Activated T-cell treated with anti-CD3 and anti-CD28 coated beads, Interleukin-2, amount 50 U/mL, for 4 hours (primary cell): ENCODE measurements at regions not wholly inside any gene's neighbourhood (a gene's known extent, or its start where the extent isn't known, plus 50 kb on each side); places are given as distances from the start of the nearest gene placed in this dataset.

Source experiments
- ATAC-seq, 2 donors: fragments of 200-7000 bp; cut with Tn5 transposase; one replicate each; pipeline ENCODE4 v1.10.0; 2021
- DNase-seq: peaks from one replicate; pipeline ENCODE4 v3.0.0-alpha.2; 2020
- H3K27me3 Mint-ChIP-seq: one replicate; pipeline ENCODE4 v1.8.0; 2021; ENCODE audit warnings: low read depth, mixed read lengths
- H3K36me3 Mint-ChIP-seq: one replicate; pipeline ENCODE4 v1.8.0; 2022; ENCODE audit warnings: mixed read lengths; ENCODE audit not compliant: insufficient read depth
- H3K4me1 Mint-ChIP-seq: one replicate; pipeline ENCODE4 v1.8.0; 2021; ENCODE audit warnings: low read depth, mixed read lengths
- H3K4me3 Mint-ChIP-seq: one replicate; pipeline ENCODE4 v1.8.0; 2021; ENCODE audit warnings: mild to moderate bottlenecking, moderate library complexity, mixed read lengths
- H3K9me3 Mint-ChIP-seq: one replicate; pipeline ENCODE4 v1.8.0; 2021; ENCODE audit warnings: mixed read lengths

DNA sequence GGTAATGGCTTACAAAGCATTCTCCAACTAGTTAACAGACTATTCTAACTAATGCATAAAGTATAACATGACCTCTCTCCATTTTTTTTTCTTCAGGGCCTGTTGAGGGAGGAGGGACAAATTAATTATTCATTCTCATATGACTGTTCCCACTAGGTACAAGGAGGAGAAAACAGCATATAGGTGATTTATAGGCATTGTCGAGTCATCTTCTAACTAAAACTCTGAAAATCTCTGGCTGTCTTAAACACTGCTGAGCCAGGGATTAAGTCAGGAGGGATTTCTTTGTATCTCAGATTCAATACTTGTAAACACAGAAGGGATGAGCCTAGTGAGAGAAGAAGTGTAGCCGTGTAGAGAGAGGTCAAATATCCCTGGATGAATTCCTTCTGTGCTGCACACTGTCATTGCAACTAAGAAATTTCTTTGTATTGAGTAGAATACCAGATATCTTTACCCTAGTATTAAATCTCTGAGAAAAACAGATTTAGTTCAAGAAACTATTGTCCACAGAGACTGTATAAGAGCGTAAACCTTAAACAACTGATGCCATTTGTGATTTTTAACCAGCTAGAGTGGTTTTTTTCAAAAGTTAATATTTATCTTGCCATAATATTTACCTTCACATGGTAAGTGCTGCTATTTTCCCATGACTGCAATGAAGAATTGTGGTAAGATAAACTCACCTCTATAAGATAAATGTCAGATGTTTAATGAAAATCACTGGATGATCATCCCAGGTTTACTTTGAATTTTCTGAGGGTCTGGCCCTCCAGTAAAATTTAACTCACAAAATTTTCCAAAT, 465.3 kb downstream of the RWDD3 start:
- Mint-ChIP-seq H3K4me1 (no peaks in the 10 kb centered on the region), H3K9me3 (peaks cover 33% of the 10 kb centered on the region), H3K27me3 (no peaks in the 10 kb centered on the region), H3K4me3 (no peak overlapping the region), H3K36me3 (no peaks in the 10 kb centered on the region)
- DNase-seq (no peak), ATAC-seq (no peak)

DNA sequence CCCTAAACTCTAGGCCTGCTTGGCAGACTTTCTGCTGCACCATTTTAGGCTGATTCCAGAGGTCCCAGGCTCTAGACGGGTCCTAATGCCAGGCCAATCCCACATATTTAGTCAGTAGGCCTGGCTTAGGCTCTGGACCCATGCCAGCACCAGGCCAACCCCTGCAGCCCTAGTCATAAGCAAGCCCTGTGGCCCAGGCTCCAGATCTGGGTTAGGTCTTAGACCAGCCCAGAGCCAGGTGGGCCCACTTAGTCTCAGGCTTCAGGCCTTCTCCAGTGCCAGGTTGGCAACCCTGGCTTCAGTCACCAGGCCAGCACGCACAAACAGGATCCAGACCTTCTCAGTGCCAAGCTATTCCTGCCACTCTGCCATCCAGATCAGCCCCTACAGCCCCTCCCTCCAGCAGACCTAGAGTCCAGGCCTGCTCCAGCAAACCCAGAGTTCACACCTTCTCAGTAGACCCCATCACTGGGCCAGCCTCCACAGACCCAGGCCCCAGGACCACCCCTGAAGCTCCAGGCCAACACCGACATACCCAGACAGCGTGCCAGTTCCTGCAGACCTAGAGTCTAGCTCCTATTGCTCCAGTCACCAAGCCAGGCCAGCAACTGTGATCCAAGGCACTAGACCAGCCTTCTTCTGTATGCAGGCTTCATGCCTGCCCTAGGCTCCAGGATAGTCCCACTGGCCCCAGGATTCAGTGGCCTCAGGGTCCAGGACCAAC, 467.6 kb downstream of the RWDD3 start:
- DNase-seq (no peak), ATAC-seq (no peak)
- Mint-ChIP-seq H3K27me3 (no peaks in the 10 kb centered on the region), H3K4me3 (no peak overlapping the region), H3K9me3 (peaks cover 34% of the 10 kb centered on the region), H3K36me3 (no peaks in the 10 kb centered on the region), H3K4me1 (no peaks in the 10 kb centered on the region)

DNA sequence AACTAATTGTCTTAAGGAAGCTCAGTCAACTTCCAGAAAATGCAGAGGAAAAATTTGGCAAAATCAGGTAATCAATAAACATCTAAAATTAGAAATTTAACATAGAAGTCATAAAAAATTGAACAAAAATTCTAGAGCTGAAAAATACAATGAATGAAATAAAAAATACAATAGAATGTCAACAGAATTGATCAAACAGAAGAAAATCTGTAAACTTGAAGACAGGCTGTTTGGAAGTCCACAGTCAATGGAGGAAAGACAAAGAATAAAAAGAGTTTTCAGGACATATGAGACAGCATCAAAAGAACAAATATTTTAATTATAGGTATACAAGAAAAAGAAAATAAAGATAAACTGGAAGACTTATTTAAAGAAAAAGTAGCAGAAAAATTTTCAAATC, 469.0 kb downstream of the RWDD3 start:
- Mint-ChIP-seq H3K36me3 (no peaks in the 10 kb centered on the region), H3K27me3 (no peaks in the 10 kb centered on the region), H3K4me3 (no peak overlapping the region), H3K4me1 (no peaks in the 10 kb centered on the region), H3K9me3 (peaks cover 37% of the 10 kb centered on the region)
- ATAC-seq (no peak), DNase-seq (no peak)

DNA sequence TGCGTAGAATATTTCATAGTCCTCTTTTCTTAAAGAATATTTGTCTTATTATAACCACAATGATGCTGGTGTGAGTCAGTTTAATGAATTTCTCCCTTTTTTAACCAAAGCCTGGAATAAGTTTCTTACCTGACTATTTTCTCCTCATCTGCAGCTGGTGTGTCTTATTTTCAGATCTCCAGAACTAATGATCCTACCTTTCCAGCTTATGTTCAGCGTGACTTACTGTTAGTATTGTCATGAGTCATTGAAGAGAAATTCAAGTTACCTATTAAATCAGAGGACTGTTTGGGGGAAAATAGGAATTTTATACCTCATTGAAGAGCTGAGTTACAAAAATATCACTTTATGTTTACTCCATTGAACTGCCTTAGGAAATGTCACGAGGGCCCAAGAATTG, 482.1 kb downstream of the RWDD3 start:
- DNase-seq (no peak), ATAC-seq (no peak)
- no peaks in the 10 kb centered on the region for H3K9me3 Mint-ChIP-seq
- H3K4me3 Mint-ChIP-seq = no peak overlapping the region
- H3K36me3 Mint-ChIP-seq = no peaks in the 10 kb centered on the region
- H3K27me3 Mint-ChIP-seq = no peaks in the 10 kb centered on the region
- H3K4me1 Mint-ChIP-seq = no peaks in the 10 kb centered on the region

DNA sequence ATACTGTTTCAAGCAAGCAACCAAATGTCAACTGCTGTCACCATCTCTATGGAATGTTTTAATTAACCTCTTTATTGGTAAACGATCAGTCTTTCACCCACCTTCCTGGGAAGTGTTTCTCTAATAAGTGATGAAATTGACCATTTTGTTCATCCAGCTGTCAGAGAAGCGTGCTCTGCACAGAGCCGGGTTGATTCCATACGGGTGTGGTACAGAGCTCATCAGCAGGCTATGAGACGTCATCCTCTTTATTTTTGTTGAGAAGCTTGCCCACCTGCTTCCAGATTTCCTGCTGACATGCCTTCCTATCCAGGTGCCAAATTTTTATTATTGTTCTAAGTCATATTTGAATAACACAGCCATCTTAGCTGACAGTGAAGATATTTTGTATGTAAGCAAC, 482.5 kb downstream of the RWDD3 start:
- no peaks in the 10 kb centered on the region for H3K36me3 Mint-ChIP-seq
- H3K4me1 Mint-ChIP-seq = no peaks in the 10 kb centered on the region
- DNase-seq (no peak), ATAC-seq (no peak)
- H3K27me3 Mint-ChIP-seq = no peaks in the 10 kb centered on the region
- no peak overlapping the region for H3K4me3 Mint-ChIP-seq
- no peaks in the 10 kb centered on the region for H3K9me3 Mint-ChIP-seq

DNA sequence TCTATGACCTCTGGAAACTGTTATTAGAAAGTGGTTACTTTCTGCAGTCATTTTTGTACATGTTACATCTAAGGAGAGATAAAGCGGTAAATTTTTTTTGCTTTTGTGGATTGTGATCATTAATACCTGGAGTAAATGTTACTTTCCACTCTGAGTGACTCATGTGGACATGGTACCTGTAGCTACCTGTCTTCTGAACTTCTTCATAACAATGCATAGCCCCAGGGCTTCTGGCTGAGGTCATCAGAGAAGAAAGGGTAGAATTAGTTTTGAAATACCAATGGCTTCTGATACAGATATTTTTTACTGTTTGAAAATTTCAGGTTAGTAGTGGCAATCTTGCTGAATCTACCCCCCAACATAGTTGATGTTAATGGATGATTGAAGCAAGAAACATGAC, 489.3 kb downstream of the RWDD3 start:
- H3K27me3 Mint-ChIP-seq = no peaks in the 10 kb centered on the region
- no peak for ATAC-seq

DNA sequence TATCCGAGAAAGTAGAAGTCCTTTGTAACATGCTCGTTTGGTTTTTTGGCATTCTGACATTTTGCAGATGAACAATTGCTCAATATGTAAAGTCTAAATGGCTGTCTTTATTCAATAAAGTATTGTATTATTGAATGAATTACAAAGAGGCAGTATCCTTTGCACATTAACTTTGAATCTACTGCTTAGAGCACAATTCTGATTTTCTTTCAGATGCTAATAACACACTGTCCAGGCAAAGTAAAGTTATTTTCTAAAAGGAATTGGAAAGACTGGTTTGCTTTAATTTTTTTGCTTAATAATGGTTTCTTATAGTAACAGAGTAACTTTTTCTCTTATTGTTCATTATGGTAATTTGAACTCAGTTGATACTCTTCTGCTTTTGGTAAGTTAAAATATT, 494.8 kb downstream of the RWDD3 start:
- no peak overlapping the region for H3K4me3 Mint-ChIP-seq
- peaks cover 5% of the 10 kb centered on the region for H3K9me3 Mint-ChIP-seq
- no peaks in the 10 kb centered on the region for H3K4me1 Mint-ChIP-seq
- DNase-seq (no peak), ATAC-seq (no peak)
- H3K27me3 Mint-ChIP-seq = no peaks in the 10 kb centered on the region
- H3K36me3 Mint-ChIP-seq = no peaks in the 10 kb centered on the region

More for the DNA sequence above, 489.3 kb downstream of the RWDD3 start:
- Mint-ChIP-seq H3K4me1 (no peaks in the 10 kb centered on the region), H3K9me3 (no peaks in the 10 kb centered on the region), H3K4me3 (no peak overlapping the region), H3K36me3 (no peaks in the 10 kb centered on the region)
- no peak for DNase-seq

DNA sequence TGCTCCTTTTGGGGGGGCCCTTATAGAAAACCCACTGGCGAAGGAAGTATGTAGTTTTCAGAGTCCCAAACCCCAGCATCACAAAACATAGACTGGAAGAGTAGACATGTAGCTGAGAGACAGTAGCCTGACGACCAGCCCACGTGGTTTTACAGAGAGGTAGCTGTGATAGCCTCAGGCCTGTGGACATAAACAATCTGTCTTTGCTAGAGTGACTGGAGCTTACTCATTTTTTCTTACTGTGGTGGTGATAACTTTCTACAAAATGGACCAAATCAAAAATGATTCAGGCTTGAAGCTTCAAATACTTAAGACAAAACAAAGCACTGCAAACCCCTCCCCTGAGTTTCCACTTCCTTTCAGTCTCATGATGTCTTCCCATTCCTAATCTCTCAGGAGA, 497.0 kb downstream of the RWDD3 start:
- ATAC-seq (no peak), DNase-seq (no peak)
- Mint-ChIP-seq H3K36me3 (no peaks in the 10 kb centered on the region), H3K4me3 (no peak overlapping the region), H3K4me1 (no peaks in the 10 kb centered on the region), H3K9me3 (peaks cover 5% of the 10 kb centered on the region), H3K27me3 (no peaks in the 10 kb centered on the region)

DNA sequence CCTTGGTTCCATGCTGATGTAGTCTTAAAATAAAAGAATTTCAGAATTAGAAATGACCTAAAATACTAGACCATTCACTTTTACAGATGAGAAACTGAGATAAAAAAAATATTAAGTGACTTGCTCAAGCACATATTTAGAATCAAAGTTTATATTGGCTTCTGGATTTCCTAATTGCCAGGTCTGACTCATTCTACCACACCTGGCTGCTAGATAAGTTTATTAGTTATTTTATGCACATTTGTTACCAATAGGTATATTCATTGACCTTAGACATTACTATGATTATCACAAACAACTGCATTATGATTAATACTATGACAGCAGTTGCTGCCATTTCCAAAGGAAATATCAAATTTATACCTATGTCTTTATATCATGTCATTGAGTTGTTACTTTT, 497.5 kb downstream of the RWDD3 start:
- H3K36me3 Mint-ChIP-seq = no peaks in the 10 kb centered on the region
- H3K27me3 Mint-ChIP-seq = no peaks in the 10 kb centered on the region
- H3K9me3 Mint-ChIP-seq = peaks cover 5% of the 10 kb centered on the region
- no peak for ATAC-seq
- no peak for DNase-seq
- no peak overlapping the region for H3K4me3 Mint-ChIP-seq
- H3K4me1 Mint-ChIP-seq = no peaks in the 10 kb centered on the region

DNA sequence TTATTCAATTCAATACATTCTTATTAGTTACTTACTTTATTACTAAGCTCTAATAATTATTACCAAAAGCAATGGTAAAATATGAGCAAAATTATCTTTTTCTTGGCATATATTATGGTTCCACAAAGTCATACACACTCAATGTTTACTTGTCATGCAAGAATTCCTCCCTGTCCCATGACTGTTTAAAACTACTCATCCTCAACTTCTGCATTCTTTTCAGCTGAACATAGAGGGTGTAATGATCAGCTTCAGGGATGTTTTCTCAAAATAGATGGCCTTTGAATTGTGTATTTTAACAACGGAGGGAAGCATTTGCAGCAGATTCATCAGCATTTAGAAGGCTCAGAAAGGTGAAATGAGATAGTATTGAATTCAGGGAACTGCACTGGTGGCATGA, 499.0 kb downstream of the RWDD3 start:
- no peak overlapping the region for H3K4me3 Mint-ChIP-seq
- no peaks in the 10 kb centered on the region for H3K36me3 Mint-ChIP-seq
- no peaks in the 10 kb centered on the region for H3K4me1 Mint-ChIP-seq
- H3K9me3 Mint-ChIP-seq = peaks cover 5% of the 10 kb centered on the region
- DNase-seq (no peak), ATAC-seq (no peak)
- no peaks in the 10 kb centered on the region for H3K27me3 Mint-ChIP-seq

DNA sequence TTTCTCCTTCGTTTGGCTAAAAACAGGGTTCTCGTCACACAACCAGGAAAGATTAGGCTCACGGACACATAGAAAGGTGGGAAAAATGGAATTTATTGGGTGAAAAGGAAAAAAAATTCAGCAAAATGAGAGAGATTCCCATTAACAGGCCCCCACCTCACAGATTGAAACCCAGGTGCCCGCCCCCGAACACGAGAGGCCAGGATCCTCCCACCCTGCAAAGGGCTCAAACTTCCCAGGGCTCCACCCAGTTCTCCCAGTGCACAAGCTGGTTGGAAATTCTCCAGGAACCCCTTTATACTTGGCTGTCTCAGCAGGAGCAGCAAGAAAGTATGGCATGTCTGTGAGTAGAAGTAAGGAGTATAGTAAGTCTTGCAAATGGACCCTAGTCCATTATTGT, 499.7 kb downstream of the RWDD3 start:
- Mint-ChIP-seq H3K4me1 (no peaks in the 10 kb centered on the region), H3K4me3 (no peak overlapping the region), H3K27me3 (no peaks in the 10 kb centered on the region), H3K9me3 (peaks cover 5% of the 10 kb centered on the region), H3K36me3 (no peaks in the 10 kb centered on the region)
- DNase-seq (no peak), ATAC-seq (no peak)

DNA sequence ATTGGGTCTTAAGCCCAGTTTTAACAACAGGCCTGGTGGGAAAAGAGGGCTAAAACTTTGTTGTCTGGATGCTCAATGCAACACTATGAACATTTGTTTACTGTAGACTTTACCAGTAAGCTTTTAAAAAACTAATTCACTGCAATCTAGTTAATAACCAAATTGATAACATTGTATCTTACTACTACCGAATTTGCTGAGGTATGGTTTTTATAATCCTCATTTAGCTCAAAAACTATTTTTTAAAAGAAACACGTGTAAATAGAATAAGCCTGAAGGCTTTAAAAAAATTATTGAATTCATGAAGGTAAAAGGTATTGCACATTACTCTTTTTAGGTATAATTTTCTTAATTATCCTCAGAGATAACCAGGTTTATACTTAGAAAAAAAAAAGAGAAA, 500.6 kb downstream of the RWDD3 start:
- Mint-ChIP-seq H3K9me3 (peaks cover 6% of the 10 kb centered on the region), H3K27me3 (no peaks in the 10 kb centered on the region), H3K36me3 (no peaks in the 10 kb centered on the region), H3K4me3 (no peak overlapping the region), H3K4me1 (no peaks in the 10 kb centered on the region)
- DNase-seq (no peak), ATAC-seq (no peak)

DNA sequence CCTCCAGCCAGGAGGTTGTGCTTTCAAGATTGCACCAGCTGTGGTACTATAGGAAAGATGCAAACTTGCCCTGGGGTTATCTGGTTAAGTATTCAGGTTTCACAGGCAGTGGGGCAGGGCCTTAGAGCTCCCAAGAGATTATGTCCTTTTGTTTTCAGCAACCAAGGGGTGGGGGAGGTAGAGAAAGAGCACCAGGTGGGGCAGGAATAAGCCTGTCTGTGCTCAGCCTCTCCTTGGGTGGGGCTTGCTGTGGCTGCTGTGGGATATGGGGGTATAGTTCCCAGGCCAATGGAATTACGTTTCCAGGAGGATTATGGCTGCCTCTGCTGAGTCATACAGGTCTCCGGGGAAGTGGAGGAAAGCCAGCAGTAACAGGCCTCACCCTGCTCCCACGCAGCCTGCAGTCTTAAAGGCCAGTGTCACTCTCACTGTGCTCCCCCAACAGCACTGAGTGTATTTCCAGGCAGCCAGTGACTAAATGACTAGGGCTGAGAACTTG, 508.6 kb downstream of the RWDD3 start:
- H3K36me3 Mint-ChIP-seq = no peaks in the 10 kb centered on the region
- ATAC-seq = no peak
- no peaks in the 10 kb centered on the region for H3K27me3 Mint-ChIP-seq
- no peak overlapping the region for H3K4me3 Mint-ChIP-seq
- no peak for DNase-seq
- no peaks in the 10 kb centered on the region for H3K4me1 Mint-ChIP-seq
- peaks cover 6% of the 10 kb centered on the region for H3K9me3 Mint-ChIP-seq

DNA sequence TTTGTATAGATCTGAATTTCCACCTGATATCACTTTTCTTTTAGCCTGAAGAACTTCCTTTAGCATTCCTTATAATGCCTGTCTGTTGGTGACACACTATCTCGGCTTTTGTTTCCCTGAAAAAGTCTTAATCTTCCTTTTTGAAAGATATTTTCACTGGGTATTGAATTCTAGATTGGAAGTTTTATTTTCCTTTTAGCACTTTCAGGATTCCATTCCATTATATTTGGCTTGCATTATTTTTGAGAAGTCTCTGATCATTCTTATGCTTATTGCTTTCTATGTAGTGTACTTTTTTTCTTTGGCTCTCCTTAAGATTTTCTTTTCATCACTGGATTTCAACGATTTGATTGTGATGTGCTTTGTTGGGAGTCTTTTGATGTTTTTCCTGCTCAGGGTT, 510.7 kb downstream of the RWDD3 start:
- H3K9me3 Mint-ChIP-seq = peaks cover 4% of the 10 kb centered on the region
- ATAC-seq (no peak), DNase-seq (no peak)
- H3K4me1 Mint-ChIP-seq = no peaks in the 10 kb centered on the region
- no peak overlapping the region for H3K4me3 Mint-ChIP-seq
- no peaks in the 10 kb centered on the region for H3K36me3 Mint-ChIP-seq
- H3K27me3 Mint-ChIP-seq = no peaks in the 10 kb centered on the region
